CD8-positive, alpha-beta memory T cell (primary cell): ENCODE measurements at regions not wholly inside any gene's neighbourhood (a gene's known extent, or its start where the extent isn't known, plus 50 kb on each side); places are given as distances from the start of the nearest gene placed in this dataset.

Source experiments
- CTCF ChIA-PET: fragments of 350-600 bp; sonication (Branson Sonifier 250); formaldehyde crosslinking; loops from one replicate; lab custom pipeline; 2021; ENCODE audit warnings: antibody characterized with exemption; lab: Charles Lee
- POLR2A ChIA-PET: fragments of 350-600 bp; sonication (Branson Sonifier 250); formaldehyde crosslinking; loops from one replicate; lab custom pipeline; 2021; ENCODE audit warnings: antibody characterized with exemption; lab: Charles Lee
- DNase-seq, 5 donors: peaks; one replicate each; pipeline versions ENCODE4 v3.0.0 to v3.0.0-alpha.2; 2020 to 2022; ENCODE audit warnings: mixed read lengths in 1 of 5
- H3K27ac ChIP-seq: one replicate; pipeline ENCODE4 v1.7.0; 2013; ENCODE audit warnings: low read depth, mild to moderate bottlenecking, low read length, moderate library complexity
- H3K27me3 ChIP-seq: 2 replicates; pipeline ENCODE4 v1.7.0; 2013; ENCODE audit warnings: low read length, mild to moderate bottlenecking; ENCODE audit not compliant: insufficient read depth, poor library complexity, severe bottlenecking
- H3K36me3 ChIP-seq: 2 replicates; pipeline ENCODE4 v1.7.0; 2013; ENCODE audit warnings: mild to moderate bottlenecking, low read length, moderate library complexity; ENCODE audit not compliant: insufficient read depth
- H3K4me1 ChIP-seq: 2 replicates; pipeline ENCODE4 v1.7.0; 2013; ENCODE audit warnings: mild to moderate bottlenecking, low read length, moderate library complexity; ENCODE audit not compliant: insufficient read depth
- H3K4me3 ChIP-seq: 2 replicates; pipeline ENCODE4 v1.7.0; 2013; ENCODE audit warnings: mild to moderate bottlenecking, low read length
- H3K9me3 ChIP-seq: 2 replicates; pipeline ENCODE4 v1.7.0; 2013; ENCODE audit warnings: mild to moderate bottlenecking, low read length
- H3K27ac Mint-ChIP-seq, 8 donors: one replicate each; pipeline ENCODE4 v1.8.0; 2020 to 2021; ENCODE audit warnings: mixed read lengths in 8 of 8, mild to moderate bottlenecking in 6 of 8, inconsistent platforms in 3 of 8, moderate library complexity in 3 of 8
- H3K27me3 Mint-ChIP-seq, 2 donors: one replicate each; pipeline ENCODE4 v1.8.0; 2020 to 2021; ENCODE audit warnings: mixed read lengths in 2 of 2, mild to moderate bottlenecking in 1 of 2, moderate library complexity in 1 of 2
- H3K36me3 Mint-ChIP-seq, 3 donors: one replicate each; pipeline ENCODE4 v1.8.0; 2020 to 2021; ENCODE audit warnings: mixed read lengths in 3 of 3, inconsistent platforms in 1 of 3, mild to moderate bottlenecking in 1 of 3
- H3K4me1 Mint-ChIP-seq, 3 donors: one replicate each; pipeline ENCODE4 v1.8.0; 2020 to 2021; ENCODE audit warnings: mixed read lengths in 3 of 3, inconsistent platforms in 1 of 3, mild to moderate bottlenecking in 1 of 3
- H3K4me3 Mint-ChIP-seq, 7 donors: one replicate each; pipeline ENCODE4 v1.8.0; 2020 to 2021; ENCODE audit warnings: mixed read lengths in 7 of 7, mild to moderate bottlenecking in 6 of 7, moderate library complexity in 4 of 7, inconsistent platforms in 2 of 7
- H3K9me3 Mint-ChIP-seq, 5 donors: one replicate each; pipeline ENCODE4 v1.8.0; 2020 to 2022; ENCODE audit warnings: mixed read lengths in 5 of 5, mild to moderate bottlenecking in 3 of 5, moderate library complexity in 2 of 5, inconsistent platforms in 1 of 5

- no peak for DNase-seq
- Histone ChIP-seq H3K9me3 (no peaks in the 10 kb centered on the region), H3K27ac (no peak overlapping the region), H3K27me3 (no peaks in the 10 kb centered on the region), H3K36me3 (no peaks in the 10 kb centered on the region), H3K4me3 (no peak overlapping the region), H3K4me1 (no peaks in the 10 kb centered on the region)
- POLR2A ChIA-PET: no interaction called here
- CTCF ChIA-PET: no interaction called here
- Mint-ChIP-seq H3K4me1 (no peaks in the 10 kb centered on the region), H3K9me3 (peaks cover 0 to 5% (median 2%) of the 10 kb centered on the region in 5 donors), H3K27me3 (no peaks in the 10 kb centered on the region), H3K36me3 (no peaks in the 10 kb centered on the region), H3K27ac (no peak overlapping the region), H3K4me3 (no peak overlapping the region)
Observed at GRCh38 chr3:135618123-135618522, 347.4 kb upstream of the PPP2R3A start.

- Histone ChIP-seq H3K4me3 (no peak overlapping the region), H3K27me3 (no peaks in the 10 kb centered on the region), H3K4me1 (no peaks in the 10 kb centered on the region), H3K27ac (no peak overlapping the region), H3K9me3 (no peaks in the 10 kb centered on the region), H3K36me3 (no peaks in the 10 kb centered on the region)
- Mint-ChIP-seq H3K27ac (no peak overlapping the region), H3K9me3 (peaks cover 0 to 4% (median 0%) of the 10 kb centered on the region in 5 donors), H3K27me3 (no peaks in the 10 kb centered on the region), H3K4me1 (no peaks in the 10 kb centered on the region), H3K36me3 (no peaks in the 10 kb centered on the region), H3K4me3 (no peak overlapping the region)
- ChIA-PET CTCF (no interaction called here), POLR2A (no interaction called here)
- no peak for DNase-seq
Observed at GRCh38 chr3:135621184-135621920, 344.2 kb upstream of the PPP2R3A start.

- no peaks in the 10 kb centered on the region for H3K27me3 Mint-ChIP-seq
- ChIA-PET POLR2A (no interaction called here), CTCF (no interaction called here)
- H3K36me3 Mint-ChIP-seq: no peaks in the 10 kb centered on the region
- no peak overlapping the region for H3K27ac ChIP-seq
- H3K4me1 Mint-ChIP-seq: no peaks in the 10 kb centered on the region
- no peak overlapping the region for H3K27ac Mint-ChIP-seq
- peaks cover 0 to 4% (median 0%) of the 10 kb centered on the region in 5 donors for H3K9me3 Mint-ChIP-seq
- H3K27me3 ChIP-seq: no peaks in the 10 kb centered on the region
- no peaks in the 10 kb centered on the region for H3K4me1 ChIP-seq
- no peaks in the 10 kb centered on the region for H3K36me3 ChIP-seq
- no peak overlapping the region for H3K4me3 Mint-ChIP-seq
- DNase-seq: no peak
- no peak overlapping the region for H3K4me3 ChIP-seq
- H3K9me3 ChIP-seq: no peaks in the 10 kb centered on the region
Observed at GRCh38 chr3:135622215-135622614, 343.3 kb upstream of the PPP2R3A start.

GRCh38 chr3:135622656-135623055 is 342.9 kb upstream of the PPP2R3A start:
- Histone ChIP-seq H3K4me1 (no peaks in the 10 kb centered on the region), H3K36me3 (no peaks in the 10 kb centered on the region), H3K27ac (no peak overlapping the region), H3K27me3 (no peaks in the 10 kb centered on the region), H3K9me3 (no peaks in the 10 kb centered on the region), H3K4me3 (no peak overlapping the region)
- Mint-ChIP-seq H3K4me1 (no peaks in the 10 kb centered on the region), H3K9me3 (peaks cover 0 to 4% (median 0%) of the 10 kb centered on the region in 5 donors), H3K27me3 (no peaks in the 10 kb centered on the region), H3K4me3 (no peak overlapping the region), H3K27ac (no peak overlapping the region), H3K36me3 (no peaks in the 10 kb centered on the region)
- no peak for DNase-seq
- ChIA-PET POLR2A (no interaction called here), CTCF (no interaction called here)

GRCh38 chr3:135623558-135623957 is 342.0 kb upstream of the PPP2R3A start:
- CTCF ChIA-PET: no interaction called here
- no peak for DNase-seq
- Mint-ChIP-seq H3K4me3 (no peak overlapping the region), H3K27me3 (no peaks in the 10 kb centered on the region), H3K9me3 (peaks cover 0 to 4% (median 0%) of the 10 kb centered on the region in 5 donors), H3K4me1 (no peaks in the 10 kb centered on the region), H3K27ac (no peak overlapping the region), H3K36me3 (no peaks in the 10 kb centered on the region)
- Histone ChIP-seq H3K27ac (no peak overlapping the region), H3K4me1 (no peaks in the 10 kb centered on the region), H3K27me3 (no peaks in the 10 kb centered on the region), H3K4me3 (no peak overlapping the region), H3K36me3 (no peaks in the 10 kb centered on the region), H3K9me3 (no peaks in the 10 kb centered on the region)
- POLR2A ChIA-PET: no interaction called here

- H3K36me3 Mint-ChIP-seq: no peaks in the 10 kb centered on the region
- no peak overlapping the region for H3K4me3 ChIP-seq
- no peaks in the 10 kb centered on the region for H3K27me3 ChIP-seq
- peaks cover 0 to 2% (median 0%) of the 10 kb centered on the region in 5 donors for H3K9me3 Mint-ChIP-seq
- H3K4me1 ChIP-seq: no peaks in the 10 kb centered on the region
- no peak overlapping the region for H3K27ac ChIP-seq
- ChIA-PET CTCF (no interaction called here), POLR2A (no interaction called here)
- no peak overlapping the region for H3K4me3 Mint-ChIP-seq
- H3K36me3 ChIP-seq: no peaks in the 10 kb centered on the region
- no peaks in the 10 kb centered on the region for H3K4me1 Mint-ChIP-seq
- no peaks in the 10 kb centered on the region for H3K27me3 Mint-ChIP-seq
- no peak overlapping the region for H3K27ac Mint-ChIP-seq
- H3K9me3 ChIP-seq: no peaks in the 10 kb centered on the region
- DNase-seq: no peak
Observed at GRCh38 chr3:135627057-135627456, 338.5 kb upstream of the PPP2R3A start.

- Histone ChIP-seq H3K27ac (no peak overlapping the region), H3K4me3 (no peak overlapping the region), H3K36me3 (no peaks in the 10 kb centered on the region), H3K27me3 (no peaks in the 10 kb centered on the region), H3K4me1 (no peaks in the 10 kb centered on the region), H3K9me3 (no peaks in the 10 kb centered on the region)
- ChIA-PET POLR2A (no interaction called here), CTCF (no interaction called here)
- Mint-ChIP-seq H3K9me3 (peaks cover 0 to 2% (median 0%) of the 10 kb centered on the region in 5 donors), H3K4me1 (no peaks in the 10 kb centered on the region), H3K36me3 (no peaks in the 10 kb centered on the region), H3K4me3 (no peak overlapping the region), H3K27me3 (no peaks in the 10 kb centered on the region), H3K27ac (no peak overlapping the region)
- DNase-seq: no peak
Observed at GRCh38 chr3:135629701-135630408, 335.7 kb upstream of the PPP2R3A start.

GRCh38 chr3:135632556-135633065 is 332.9 kb upstream of the PPP2R3A start:
- H3K4me3 ChIP-seq: no peak overlapping the region
- no peak overlapping the region for H3K27ac ChIP-seq
- no peaks in the 10 kb centered on the region for H3K9me3 ChIP-seq
- Mint-ChIP-seq H3K4me1 (no peaks in the 10 kb centered on the region), H3K4me3 (no peak overlapping the region), H3K27ac (no peak overlapping the region), H3K9me3 (peaks cover 0 to 2% (median 0%) of the 10 kb centered on the region in 5 donors), H3K27me3 (no peaks in the 10 kb centered on the region), H3K36me3 (no peaks in the 10 kb centered on the region)
- POLR2A ChIA-PET: no interaction called here
- no peaks in the 10 kb centered on the region for H3K36me3 ChIP-seq
- no peaks in the 10 kb centered on the region for H3K27me3 ChIP-seq
- CTCF ChIA-PET: no interaction called here
- no peaks in the 10 kb centered on the region for H3K4me1 ChIP-seq
- no peak for DNase-seq
